ENCODE measurements at regions not wholly inside any gene's neighbourhood (a gene's known extent, or its start where the extent isn't known, plus 50 kb on each side); places are given as distances from the start of the nearest gene placed in this dataset.

DNA sequence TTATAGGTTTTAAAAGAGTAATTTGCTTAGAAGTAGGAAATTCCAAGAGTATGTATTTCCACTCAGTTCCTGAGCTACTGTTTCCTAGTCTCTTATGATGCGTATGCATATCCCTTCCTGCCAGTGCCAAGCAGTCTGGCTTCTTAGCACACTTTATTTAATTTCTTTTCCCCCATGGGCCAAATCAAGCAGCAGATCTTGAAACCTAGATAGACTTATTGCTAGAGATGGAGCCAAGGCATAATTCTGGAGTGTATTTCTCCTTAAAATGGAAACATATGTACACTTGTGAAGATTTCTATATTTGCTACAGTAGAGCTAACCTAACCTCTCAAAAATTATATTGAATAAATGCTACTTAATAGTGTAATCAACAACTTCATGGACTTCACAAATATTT, 2337.6 kb downstream of the PCDH7 start:
- ATAC-seq, result no peak
- no peak overlapping the region for H3K27ac ChIP-seq
- H3K9me3 ChIP-seq, result no peaks in the 10 kb centered on the region
- no peak overlapping the region for H3K4me3 ChIP-seq
- DNase-seq, result no peak
- no peaks in the 10 kb centered on the region for H3K36me3 ChIP-seq
- H3K4me1 ChIP-seq, result no peaks in the 10 kb centered on the region
- in situ Hi-C loops (cut with MboI; ENCODE audit: low sequenced_read_pairs in 4 of 4), result no loop called here
- no peaks in the 10 kb centered on the region for H3K27me3 ChIP-seq
- TF ChIP-seq POLR2A (IDR thresholded peaks at IDR 0.05), result no peak
- TF ChIP-seq CTCF (IDR thresholded peaks at IDR 0.05 in 4 of 5, conservative IDR thresholded peaks at IDR 0.05 in 1 of 5), result no peak
- intact Hi-C loops (cut with DNase I; ENCODE audit: low total_unique reads), result no loop called here

DNA sequence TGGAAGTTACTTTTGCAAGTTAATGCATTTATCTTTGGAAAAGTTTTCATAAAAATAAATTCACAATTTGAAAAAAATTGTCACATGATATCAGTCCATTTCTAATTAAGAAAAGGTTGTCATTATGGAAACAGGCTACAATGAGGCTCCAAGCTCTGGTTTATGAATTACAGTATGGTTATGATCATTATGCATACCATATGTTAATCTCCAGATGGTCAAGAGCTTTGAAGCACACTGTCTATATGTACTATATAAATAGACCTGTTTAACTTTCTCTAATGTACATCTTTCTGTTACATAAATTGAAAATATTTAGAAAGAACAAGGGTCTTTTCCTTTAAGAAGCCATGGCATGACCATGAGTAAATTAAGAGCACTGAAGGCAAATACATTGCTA, 2338.8 kb downstream of the PCDH7 start:
- Histone ChIP-seq H3K4me3 (no peak overlapping the region), H3K27ac (no peak overlapping the region), H3K4me1 (no peaks in the 10 kb centered on the region), H3K36me3 (no peaks in the 10 kb centered on the region), H3K27me3 (no peaks in the 10 kb centered on the region), H3K9me3 (no peaks in the 10 kb centered on the region)
- TF ChIP-seq POLR2A (IDR thresholded peaks at IDR 0.05) (no peak), CTCF (IDR thresholded peaks at IDR 0.05 in 4 of 5, conservative IDR thresholded peaks at IDR 0.05 in 1 of 5) (no peak)
- intact Hi-C loops (cut with DNase I; ENCODE audit: low total_unique reads), result no loop called here
- DNase-seq (no peak), ATAC-seq (no peak)
- in situ Hi-C loops (cut with MboI; ENCODE audit: low sequenced_read_pairs in 4 of 4), result no loop called here

DNA sequence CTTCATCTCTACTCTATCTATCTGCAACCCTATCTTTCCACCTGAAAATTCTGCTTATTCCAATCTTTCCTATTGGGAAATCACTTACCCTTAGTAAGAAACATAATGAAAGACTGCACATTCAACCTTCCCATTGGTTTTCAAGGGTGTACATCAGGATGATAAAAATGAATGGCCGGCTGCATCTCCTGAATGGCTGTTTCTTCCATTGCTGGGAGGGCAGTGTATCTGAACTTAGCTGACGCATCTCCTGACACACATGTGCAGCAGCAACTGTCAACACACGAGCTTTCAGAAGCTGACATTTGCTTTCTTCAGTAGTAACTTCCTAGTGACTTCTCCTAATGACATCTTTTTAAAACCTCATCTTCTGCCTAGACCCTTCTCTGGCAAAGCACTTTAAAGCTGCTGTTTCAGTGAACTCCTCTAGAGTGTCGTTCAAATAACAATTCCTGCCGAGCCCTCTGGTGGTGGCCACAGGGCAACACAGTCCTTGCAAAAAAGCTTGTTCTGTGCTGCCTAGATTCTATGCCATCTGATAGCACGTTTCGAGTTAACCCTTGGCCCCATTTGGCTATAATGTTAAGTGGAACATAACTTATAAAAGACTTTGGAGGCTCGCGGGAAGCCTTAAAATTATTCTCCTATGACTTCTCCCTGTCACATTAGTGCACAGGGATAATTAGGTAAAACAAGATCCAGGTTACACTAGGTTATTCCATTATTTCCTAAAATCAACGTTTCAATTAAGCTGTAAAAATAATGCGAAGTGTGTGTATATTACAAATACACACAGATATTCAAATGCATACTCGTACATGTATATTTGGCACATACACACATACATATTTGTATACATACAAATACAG, 2340.7 kb downstream of the PCDH7 start:
- ATAC-seq (no peak), DNase-seq (no peak)
- no peaks in the 10 kb centered on the region for H3K9me3 ChIP-seq
- H3K36me3 ChIP-seq, result no peaks in the 10 kb centered on the region
- no peak for TF ChIP-seq POLR2A (IDR thresholded peaks at IDR 0.05)
- TF ChIP-seq CTCF (IDR thresholded peaks at IDR 0.05 in 4 of 5, conservative IDR thresholded peaks at IDR 0.05 in 1 of 5), result peak in 1 of 5 experiments; percentile 8
- no peak overlapping the region for H3K4me3 ChIP-seq
- in situ Hi-C loops (cut with MboI; ENCODE audit: low sequenced_read_pairs in 4 of 4), result no loop called here
- no peaks in the 10 kb centered on the region for H3K4me1 ChIP-seq
- no peak overlapping the region for H3K27ac ChIP-seq
- intact Hi-C loops (cut with DNase I; ENCODE audit: low total_unique reads), result no loop called here
- no peaks in the 10 kb centered on the region for H3K27me3 ChIP-seq

DNA sequence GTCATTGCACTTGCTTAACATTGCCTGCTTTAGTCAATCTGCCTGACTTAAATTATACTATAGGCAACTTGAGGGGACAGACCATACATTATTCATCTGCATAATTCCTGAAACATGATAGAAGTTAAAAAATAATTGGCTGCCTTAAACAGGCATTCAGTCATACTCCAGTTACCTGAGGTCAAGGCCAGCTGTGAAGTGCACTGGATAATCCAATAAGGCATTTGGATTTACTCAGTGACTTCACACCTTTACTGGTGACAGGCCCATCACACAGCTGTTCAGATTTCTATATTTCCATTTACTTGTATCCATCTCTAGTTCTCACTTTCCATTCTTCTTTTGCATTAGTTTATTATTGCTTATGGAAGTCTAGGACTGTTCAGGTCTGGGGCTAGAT, 2341.6 kb downstream of the PCDH7 start:
- in situ Hi-C loops (cut with MboI; ENCODE audit: low sequenced_read_pairs in 4 of 4), result no loop called here

More for the DNA sequence above, 2341.6 kb downstream of the PCDH7 start:
- no peak for DNase-seq
- intact Hi-C loops (cut with DNase I; ENCODE audit: low total_unique reads), result no loop called here
- no peak overlapping the region for H3K27ac ChIP-seq
- H3K4me3 ChIP-seq, result no peak overlapping the region
- H3K9me3 ChIP-seq, result no peaks in the 10 kb centered on the region
- TF ChIP-seq POLR2A (IDR thresholded peaks at IDR 0.05) (no peak), CTCF (IDR thresholded peaks at IDR 0.05 in 4 of 5, conservative IDR thresholded peaks at IDR 0.05 in 1 of 5) (no peak)
- no peaks in the 10 kb centered on the region for H3K27me3 ChIP-seq
- H3K36me3 ChIP-seq, result no peaks in the 10 kb centered on the region
- H3K4me1 ChIP-seq, result no peaks in the 10 kb centered on the region
- no peak for ATAC-seq
